Fibroblast of the aortic adventitia (primary cell): ENCODE measurements at regions not wholly inside any gene's neighbourhood (a gene's known extent, or its start where the extent isn't known, plus 50 kb on each side); places are given as distances from the start of the nearest gene placed in this dataset.

ENCODE experiments used
- DNase-seq: peaks from one replicate; pipeline ENCODE4 v3.0.0-alpha.2; 2010; ENCODE audit warnings: low read depth
- H3K4me3 ChIP-seq: 2 replicates; pipeline ENCODE4 v1.5.1; 2011; ENCODE audit warnings: low read depth, mild to moderate bottlenecking, control low read depth, low read length, moderate library complexity
- CTCF ChIP-seq: IDR thresholded peaks from 2 replicates; pipeline ENCODE4 v1.5.1; 2011; ENCODE audit warnings: mild to moderate bottlenecking, low read length, control low read depth, inconsistent platforms; ENCODE audit not compliant: insufficient read depth

- no peak overlapping the region for H3K4me3 ChIP-seq
- DNase-seq, result no peak
- TF ChIP-seq CTCF, result no peak
These were observed 50.0 kb upstream of the DOCK9 start for GRCh38 chr13:99027661-99028425.

GRCh38 chr13:99028890-99029289, 51.0 kb upstream of the DOCK9 start:
- no peak for DNase-seq
- no peak for TF ChIP-seq CTCF
- no peak overlapping the region for H3K4me3 ChIP-seq

- DNase-seq, result no peak
- H3K4me3 ChIP-seq, result no peak overlapping the region
- no peak for TF ChIP-seq CTCF
These were observed 51.7 kb upstream of the DOCK9 start for GRCh38 chr13:99029576-99029975.

- no peak for DNase-seq
- no peak overlapping the region for H3K4me3 ChIP-seq
- TF ChIP-seq CTCF, result no peak
These were observed 52.5 kb upstream of the DOCK9 start for GRCh38 chr13:99030326-99030725.

- TF ChIP-seq CTCF, result no peak
- no peak for DNase-seq
- H3K4me3 ChIP-seq, result no peak overlapping the region
These were observed 54.0 kb upstream of the DOCK9 start for GRCh38 chr13:99031832-99032231.

- DNase-seq, result peak; percentile 60
- no peak overlapping the region for H3K4me3 ChIP-seq
- peak; percentile 51 for TF ChIP-seq CTCF
These were observed 56.0 kb upstream of the DOCK9 start for GRCh38 chr13:99033814-99034213.
